ENCODE measurements at regions not wholly inside any gene's neighbourhood (a gene's known extent, or its start where the extent isn't known, plus 50 kb on each side); places are given as distances from the start of the nearest gene placed in this dataset.

GRCh38 chr5:99906776-99907175, 628.4 kb upstream of the FAM174A start:
- no peak for TF ChIP-seq CTCF (IDR thresholded peaks at IDR 0.05)
- H2AFZ ChIP-seq, result no peak overlapping the region
- H3K4me2 ChIP-seq (ENCODE audit: low read length), result no peak overlapping the region
- H3K36me3 ChIP-seq (ENCODE audit: control insufficient read depth, insufficient read depth, low read length), result no peaks in the 10 kb centered on the region
- no peak overlapping the region for H3K4me3 ChIP-seq (ENCODE audit: low read depth, low read length)
- no peak overlapping the region for H3K27ac ChIP-seq
- no peaks in the 10 kb centered on the region for H3K4me1 ChIP-seq
- no peaks in the 10 kb centered on the region for H3K9me3 ChIP-seq (ENCODE audit: control insufficient read depth, low read length)
- H3K79me2 ChIP-seq, result no peaks in the 10 kb centered on the region
- no peaks in the 10 kb centered on the region for H3K27me3 ChIP-seq (ENCODE audit: control insufficient read depth, insufficient read depth, low read length)
- no peak overlapping the region for H3K9ac ChIP-seq

GRCh38 chr5:99901972-99902371, 633.2 kb upstream of the FAM174A start:
- Histone ChIP-seq H3K4me2 (ENCODE audit: low read length) (no peak overlapping the region), H3K36me3 (ENCODE audit: control insufficient read depth, insufficient read depth, low read length) (no peaks in the 10 kb centered on the region), H3K4me3 (ENCODE audit: low read depth, low read length) (no peak overlapping the region), H3K27me3 (ENCODE audit: control insufficient read depth, insufficient read depth, low read length) (no peaks in the 10 kb centered on the region), H2AFZ (no peak overlapping the region), H3K4me1 (no peaks in the 10 kb centered on the region), H3K9me3 (ENCODE audit: control insufficient read depth, low read length) (no peaks in the 10 kb centered on the region), H3K79me2 (no peaks in the 10 kb centered on the region), H3K27ac (no peak overlapping the region), H3K9ac (no peak overlapping the region)
- no peak for TF ChIP-seq CTCF (IDR thresholded peaks at IDR 0.05)

- Histone ChIP-seq H3K9ac (no peak overlapping the region), H3K79me2 (no peaks in the 10 kb centered on the region), H3K27me3 (ENCODE audit: control insufficient read depth, insufficient read depth, low read length) (no peaks in the 10 kb centered on the region), H2AFZ (no peak overlapping the region), H3K4me3 (ENCODE audit: low read depth, low read length) (no peak overlapping the region), H3K27ac (no peak overlapping the region), H3K36me3 (ENCODE audit: control insufficient read depth, insufficient read depth, low read length) (no peaks in the 10 kb centered on the region), H3K4me1 (no peaks in the 10 kb centered on the region), H3K4me2 (ENCODE audit: low read length) (no peak overlapping the region), H3K9me3 (ENCODE audit: control insufficient read depth, low read length) (no peaks in the 10 kb centered on the region)
- no peak for TF ChIP-seq CTCF (IDR thresholded peaks at IDR 0.05)
Observed at GRCh38 chr5:99900302-99900852, 634.8 kb upstream of the FAM174A start.

DNA sequence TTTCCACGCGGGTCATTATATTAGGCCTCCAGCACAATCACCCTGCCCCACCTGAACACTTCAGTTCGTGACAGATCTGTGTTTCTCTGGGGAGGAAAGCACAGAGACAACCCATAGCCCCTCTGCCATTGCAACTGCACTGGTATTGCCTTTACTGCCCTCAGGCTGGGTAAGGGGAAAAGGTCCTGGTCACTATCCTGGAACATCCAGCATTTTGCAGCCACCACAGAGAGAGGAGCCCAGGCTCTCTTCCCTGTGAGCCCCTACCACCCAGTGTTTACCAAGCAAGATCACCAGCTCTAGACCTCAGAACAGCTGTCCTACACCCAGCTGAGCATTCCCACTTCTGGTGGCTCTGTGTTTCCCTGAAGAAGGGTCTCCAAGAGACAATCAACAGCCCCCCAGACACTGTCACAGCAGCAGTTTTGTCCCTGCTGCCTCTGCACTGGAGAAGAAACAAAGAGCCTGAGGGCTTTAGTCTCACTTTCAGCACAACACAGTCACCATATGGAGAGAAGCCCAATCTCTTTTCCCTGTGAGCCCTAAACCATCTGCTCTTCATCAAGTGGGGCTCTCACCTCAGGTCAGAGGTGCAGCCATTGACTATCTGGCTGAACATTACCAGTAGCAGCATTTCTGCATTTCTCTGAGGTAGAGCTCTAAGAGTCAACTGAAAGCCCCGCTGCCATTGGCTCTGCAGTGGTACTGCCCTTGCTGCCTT, 655.2 kb upstream of the FAM174A start:
- TF ChIP-seq CTCF (IDR thresholded peaks at IDR 0.05), result no peak
- H3K27me3 ChIP-seq (ENCODE audit: control insufficient read depth, insufficient read depth, low read length), result no peaks in the 10 kb centered on the region
- no peak overlapping the region for H3K27ac ChIP-seq
- H3K9ac ChIP-seq, result no peak overlapping the region
- no peaks in the 10 kb centered on the region for H3K4me1 ChIP-seq
- H3K36me3 ChIP-seq (ENCODE audit: control insufficient read depth, insufficient read depth, low read length), result no peaks in the 10 kb centered on the region
- H3K9me3 ChIP-seq (ENCODE audit: control insufficient read depth, low read length), result no peaks in the 10 kb centered on the region
- no peak overlapping the region for H3K4me3 ChIP-seq (ENCODE audit: low read depth, low read length)
- no peak overlapping the region for H3K4me2 ChIP-seq (ENCODE audit: low read length)
- H3K79me2 ChIP-seq, result no peaks in the 10 kb centered on the region
- H2AFZ ChIP-seq, result no peak overlapping the region

DNA sequence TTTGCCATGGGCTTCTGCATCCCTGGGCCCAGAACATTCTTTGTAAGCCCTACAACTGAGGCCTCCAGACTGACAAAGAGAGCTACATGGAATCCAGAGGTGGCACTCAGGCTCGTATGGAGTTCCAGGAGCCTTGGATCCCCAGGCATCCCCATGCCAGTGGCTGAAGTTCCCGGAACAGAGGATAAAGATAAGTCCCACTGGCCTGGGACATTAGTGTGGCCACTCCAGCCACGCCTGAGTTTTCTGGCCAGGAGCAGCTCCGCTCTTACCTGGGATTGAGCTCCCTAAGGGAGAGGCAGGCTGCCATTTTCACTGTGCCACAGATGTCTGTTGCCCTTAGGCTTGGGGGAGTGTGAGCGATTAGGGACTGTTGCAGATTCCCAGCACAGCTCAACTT, 656.3 kb upstream of the FAM174A start:
- H3K27me3 ChIP-seq (ENCODE audit: control insufficient read depth, insufficient read depth, low read length), result no peaks in the 10 kb centered on the region
- no peak overlapping the region for H3K27ac ChIP-seq
- H2AFZ ChIP-seq, result no peak overlapping the region
- no peak overlapping the region for H3K4me3 ChIP-seq (ENCODE audit: low read depth, low read length)
- no peaks in the 10 kb centered on the region for H3K9me3 ChIP-seq (ENCODE audit: control insufficient read depth, low read length)
- TF ChIP-seq CTCF (IDR thresholded peaks at IDR 0.05), result no peak
- no peak overlapping the region for H3K9ac ChIP-seq
- H3K79me2 ChIP-seq, result no peaks in the 10 kb centered on the region
- H3K36me3 ChIP-seq (ENCODE audit: control insufficient read depth, insufficient read depth, low read length), result no peaks in the 10 kb centered on the region
- H3K4me2 ChIP-seq (ENCODE audit: low read length), result no peak overlapping the region
- no peaks in the 10 kb centered on the region for H3K4me1 ChIP-seq
